GM23248 (cell line): ENCODE measurements at regions not wholly inside any gene's neighbourhood (a gene's known extent, or its start where the extent isn't known, plus 50 kb on each side); places are given as distances from the start of the nearest gene placed in this dataset.

Experiments
- EZH2 ChIP-seq: fragments of 200-600 bp; sonication (generic); IDR thresholded peaks from 2 replicates; pipeline ENCODE4 v1.6.1; 2018; ENCODE audit warnings: antibody characterized with exemption, mild to moderate bottlenecking; ENCODE audit not compliant: insufficient read depth, poor library complexity, severe bottlenecking
- EZH2phosphoT487 ChIP-seq: fragments of 200-600 bp; sonication (generic); IDR thresholded peaks from 2 replicates; pipeline ENCODE4 v1.6.1; 2018; ENCODE audit warnings: antibody characterized with exemption, moderate library complexity, mild to moderate bottlenecking, low read depth; ENCODE audit not compliant: insufficient read depth

DNA sequence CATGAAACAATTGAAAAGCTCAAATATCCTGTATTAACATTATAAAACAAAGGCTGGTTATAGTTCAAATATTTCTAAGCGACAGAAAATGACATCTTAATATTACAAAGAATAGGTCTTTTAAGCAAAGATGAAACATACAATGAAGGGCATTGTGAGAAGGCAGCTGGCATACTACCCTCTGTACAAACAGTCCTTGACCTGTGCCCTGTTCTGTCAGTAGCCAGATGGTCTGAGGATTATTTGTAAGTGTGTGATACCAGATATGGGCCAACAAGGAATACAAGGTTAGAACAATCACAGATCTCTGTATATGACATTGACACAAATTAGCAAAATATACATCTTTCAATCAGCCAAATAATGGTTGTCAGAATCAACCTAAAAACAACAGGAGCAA lies 1350.4 kb downstream of the AMY1C start:
- TF ChIP-seq EZH2phosphoT487 (no peak), EZH2 (no peak)
